Globus pallidus (tissue), 1 donor: ENCODE measurements at regions not wholly inside any gene's neighbourhood (a gene's known extent, or its start where the extent isn't known, plus 50 kb on each side); places are given as distances from the start of the nearest gene placed in this dataset.
A peak's percentile ranks its signal among the peaks of the same experiment; 100 is the strongest.

Experiments used
- DNase-seq: peaks from one replicate; pipeline ENCODE4 v3.0.0-alpha.2; 2015; ENCODE audit warnings: low spot score

DNA sequence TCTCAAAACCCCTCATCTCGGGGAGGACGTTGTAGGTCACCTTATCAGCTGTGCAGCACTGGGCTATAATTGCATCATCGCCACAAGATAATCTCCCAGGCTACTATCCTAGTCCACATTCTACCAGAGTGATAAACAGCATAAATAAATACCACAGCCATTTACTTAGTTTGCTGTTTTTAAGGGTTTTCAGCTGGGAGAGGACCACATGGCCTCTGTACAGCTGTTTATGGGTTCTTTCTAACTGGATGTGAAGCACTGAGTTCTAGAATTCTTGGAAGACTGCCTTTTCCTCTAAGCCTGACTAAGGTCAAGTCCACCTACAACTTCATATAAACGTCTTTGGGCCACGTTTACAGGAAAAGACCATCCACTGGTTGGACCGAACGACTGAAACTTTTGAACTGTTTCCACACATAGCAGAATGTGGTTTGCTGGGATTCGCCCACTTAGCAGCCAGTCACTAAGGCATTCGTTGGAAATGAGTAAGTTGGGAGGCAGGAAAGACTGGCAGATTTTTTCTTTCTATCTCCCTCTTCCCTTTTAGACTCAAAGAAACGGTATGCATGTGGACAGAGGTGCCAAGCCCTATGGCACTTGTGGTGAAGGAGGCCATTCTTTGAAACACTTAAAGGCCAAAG is 752.5 kb upstream of the SGCG start:
- DNase-seq: no peak

DNA sequence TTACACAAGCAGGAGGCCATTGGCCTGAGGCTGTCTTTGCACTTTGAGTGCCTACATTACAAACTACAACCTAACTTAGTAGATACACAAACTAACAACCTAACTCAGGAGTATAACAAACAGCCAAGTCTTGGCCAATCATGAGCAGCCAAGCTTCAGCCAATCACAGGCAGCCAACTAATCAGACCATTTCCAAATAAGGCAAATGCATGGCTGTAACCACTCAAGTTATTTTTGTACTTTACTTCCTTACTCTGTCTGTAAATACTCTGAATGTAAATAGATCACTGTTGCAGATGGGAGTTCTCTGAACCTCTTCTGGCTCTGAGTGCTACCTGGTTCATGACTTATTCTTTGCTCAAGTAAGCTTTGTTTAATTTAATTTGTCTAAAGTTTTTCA is 748.1 kb upstream of the SGCG start:
- DNase-seq: no peak

DNA sequence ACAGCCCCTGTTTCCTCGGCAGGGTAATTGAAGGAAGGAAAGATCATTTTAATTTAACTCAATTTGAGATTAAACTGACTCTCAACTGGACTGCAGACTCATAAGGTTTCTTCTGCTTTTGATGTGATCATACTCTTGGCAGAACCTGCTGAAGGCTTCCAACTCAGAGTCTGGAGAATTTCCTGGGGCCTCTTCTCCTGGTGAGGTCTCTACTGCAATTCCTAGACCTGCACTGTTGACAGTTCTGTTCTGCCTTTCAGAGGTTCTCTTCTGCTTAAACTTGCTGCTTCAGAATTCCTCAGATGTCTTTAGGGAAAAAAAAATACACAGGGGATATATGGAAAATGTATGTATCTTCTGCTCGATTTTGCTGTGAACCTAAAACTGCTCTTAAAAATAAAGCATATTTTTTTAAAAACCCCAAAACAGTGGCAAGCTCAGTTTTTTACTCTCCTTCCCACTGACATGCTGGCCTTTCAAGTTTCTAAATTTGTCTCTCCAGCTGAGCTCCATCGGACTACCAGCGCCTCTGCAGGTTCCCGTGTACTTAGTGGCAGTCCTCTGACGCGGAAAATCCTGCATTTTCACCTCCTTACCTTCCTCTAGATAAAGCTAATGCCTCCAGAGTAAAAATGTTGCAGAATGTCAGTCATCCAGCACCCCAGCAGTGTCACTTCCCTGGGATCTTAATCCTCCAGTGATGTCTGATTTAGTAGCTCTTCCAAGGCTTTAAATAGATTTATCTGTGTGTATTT is 733.5 kb upstream of the SGCG start:
- DNase-seq: no peak

DNA sequence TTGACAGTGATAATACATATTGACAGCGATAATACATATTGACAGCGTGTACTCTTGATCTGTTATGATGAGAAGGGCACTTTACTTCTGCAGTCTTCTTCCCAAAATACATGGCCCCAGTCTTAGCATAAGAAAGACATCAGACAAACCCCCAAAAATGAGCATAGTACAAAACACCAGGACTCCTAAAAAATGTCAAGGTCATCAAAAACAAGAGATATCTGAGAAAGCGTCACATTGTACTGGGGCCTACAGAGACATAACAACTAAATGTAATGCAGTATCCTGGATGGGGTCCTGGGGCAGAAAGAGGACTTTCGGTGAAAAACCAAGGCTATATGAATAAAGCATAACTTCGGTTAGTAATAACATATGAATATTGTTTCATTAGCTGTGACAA is 731.5 kb upstream of the SGCG start:
- no peak for DNase-seq

DNA sequence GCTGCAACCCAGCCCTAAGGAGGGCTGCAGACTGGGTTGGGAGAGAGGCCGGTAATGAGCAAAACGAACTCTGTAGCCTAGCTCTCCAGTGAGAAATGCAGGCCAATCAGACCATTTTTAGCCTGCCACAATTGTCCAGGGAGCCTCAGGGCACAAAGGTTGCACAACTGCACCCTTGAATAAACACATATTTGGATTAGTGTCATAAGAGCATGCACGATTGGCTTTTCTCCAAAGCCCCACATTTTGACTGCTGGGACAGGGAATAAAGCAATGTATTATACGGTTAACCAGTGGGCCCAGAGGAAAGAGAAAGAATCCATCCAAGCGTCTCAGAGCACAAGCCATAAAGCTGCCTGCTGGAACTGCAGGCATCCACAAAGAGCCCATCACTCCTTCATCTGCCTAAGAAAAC is 729.4 kb upstream of the SGCG start:
- DNase-seq: peak; percentile 11

DNA sequence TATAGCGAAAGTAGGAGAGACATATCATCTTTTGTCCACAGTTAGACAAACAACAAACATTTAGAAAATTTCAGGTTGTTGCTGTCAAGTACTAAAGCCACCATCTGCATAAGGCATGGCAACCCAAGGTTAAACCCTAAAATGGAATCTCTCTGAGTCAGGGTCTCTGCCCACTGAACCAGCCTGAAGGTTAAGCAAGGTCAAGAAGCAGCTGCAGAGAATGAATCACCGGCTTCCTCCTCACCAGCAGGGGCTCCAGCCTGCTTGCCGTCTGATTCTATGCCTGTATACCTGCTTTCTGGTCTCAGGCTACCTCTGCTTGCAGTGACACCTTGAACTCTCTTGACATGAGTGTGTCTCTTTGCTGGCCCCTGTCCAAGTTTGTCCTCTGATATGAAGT is 726.2 kb upstream of the SGCG start:
- no peak for DNase-seq

DNA sequence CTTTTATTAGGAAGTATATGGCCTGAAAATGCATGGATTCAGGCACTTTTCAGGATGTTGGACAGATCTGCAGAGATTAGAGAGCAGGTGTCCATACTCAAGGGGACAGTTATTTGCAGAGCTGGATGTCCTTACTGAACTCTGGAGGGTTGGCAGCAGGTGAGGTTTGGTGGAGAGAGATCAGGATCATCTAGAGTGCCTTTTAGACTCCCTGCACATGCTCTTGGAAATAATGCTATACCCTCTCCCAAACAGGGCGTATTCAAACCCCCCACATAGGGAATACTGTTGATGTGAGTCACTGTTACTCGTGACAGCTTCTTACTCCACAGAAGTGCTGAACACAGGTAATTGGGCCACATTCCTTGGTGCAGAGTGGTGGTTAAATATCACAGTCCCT is 725.7 kb upstream of the SGCG start:
- no peak for DNase-seq

DNA sequence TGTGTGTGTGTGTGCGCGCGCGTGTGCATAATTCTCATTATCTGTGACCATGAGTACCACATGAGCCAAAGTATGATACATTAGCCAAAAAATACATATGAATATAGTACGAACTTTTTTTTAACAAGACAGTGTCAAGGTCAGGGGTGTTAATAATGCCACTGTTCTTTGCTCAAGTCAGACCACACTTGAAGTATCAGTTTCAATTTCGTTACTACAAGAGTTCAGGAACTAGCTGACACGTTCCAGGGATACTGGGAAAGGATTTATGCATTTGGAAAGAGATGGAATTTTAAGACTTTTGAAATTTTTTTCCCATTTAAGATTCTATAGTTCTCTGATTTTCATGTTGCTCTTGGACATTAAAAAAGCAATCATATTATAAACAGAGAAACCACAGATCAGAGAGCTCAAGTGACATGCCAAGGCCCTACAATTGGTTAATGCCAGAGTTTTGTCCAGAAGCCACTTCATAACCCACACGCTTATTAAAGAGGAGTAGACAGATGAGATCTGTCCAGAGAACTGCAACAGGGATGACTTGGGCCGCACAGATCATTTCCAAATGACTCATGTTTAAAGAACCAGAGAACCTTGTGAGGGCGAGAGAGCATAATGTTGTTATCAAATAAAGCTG is 718.8 kb upstream of the SGCG start:
- DNase-seq: no peak

DNA sequence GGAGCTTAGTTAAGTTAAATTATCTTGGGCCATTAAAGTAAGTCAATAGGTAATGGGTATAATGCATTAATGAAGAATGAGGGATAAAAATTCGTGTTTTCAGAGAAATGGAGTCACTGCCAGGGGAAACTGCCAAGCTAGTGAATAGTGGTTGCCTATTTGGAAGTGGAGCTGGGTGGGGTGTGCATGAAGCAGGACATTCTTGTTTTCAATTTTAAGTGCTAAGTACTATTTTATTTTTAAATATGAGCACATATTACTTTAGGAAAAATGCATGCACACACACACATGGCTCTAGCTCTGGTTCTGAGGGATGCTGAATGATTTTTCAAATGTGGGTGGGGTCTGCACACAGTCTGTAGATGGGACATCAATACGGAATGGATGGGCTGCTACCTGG is 717.7 kb upstream of the SGCG start:
- no peak for DNase-seq

DNA sequence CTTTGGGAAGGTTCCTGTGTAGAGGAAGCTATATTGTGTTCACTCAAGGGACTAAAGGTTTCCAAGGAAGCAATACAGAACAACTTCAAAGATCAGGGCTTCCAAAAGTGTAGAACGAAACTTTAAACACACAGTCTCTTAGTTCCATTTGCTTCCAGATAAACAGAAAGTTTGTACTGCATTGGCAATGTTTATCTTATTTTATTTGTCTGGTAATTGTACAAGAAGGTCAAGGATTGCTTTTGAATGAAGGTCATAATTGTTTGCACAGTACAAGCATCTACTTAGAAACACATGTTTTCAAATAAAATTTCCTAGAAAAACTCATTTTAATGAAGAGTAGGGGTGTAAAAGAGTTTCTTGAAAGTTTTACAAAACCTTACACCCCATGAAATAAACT is 712.7 kb upstream of the SGCG start:
- no peak for DNase-seq

DNA sequence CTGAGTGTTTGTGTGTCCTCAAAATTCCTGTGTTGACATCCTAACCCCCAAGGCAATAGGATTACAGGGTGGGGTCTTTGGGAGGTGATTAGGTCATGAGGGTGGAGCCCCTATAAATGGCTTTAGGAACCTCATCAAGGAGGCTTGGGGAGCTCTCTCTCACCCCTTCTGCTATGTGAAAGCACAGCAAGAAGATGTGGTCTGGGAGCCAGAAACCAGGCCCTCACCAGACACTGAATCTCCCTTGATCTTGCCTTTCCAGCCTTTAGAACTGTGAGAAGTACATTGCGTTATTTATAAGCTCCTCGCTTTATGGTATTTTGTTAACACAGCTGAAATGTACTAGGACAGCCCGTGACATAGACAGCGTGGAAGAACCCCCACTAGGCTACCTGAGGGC is 712.0 kb upstream of the SGCG start:
- DNase-seq: no peak

DNA sequence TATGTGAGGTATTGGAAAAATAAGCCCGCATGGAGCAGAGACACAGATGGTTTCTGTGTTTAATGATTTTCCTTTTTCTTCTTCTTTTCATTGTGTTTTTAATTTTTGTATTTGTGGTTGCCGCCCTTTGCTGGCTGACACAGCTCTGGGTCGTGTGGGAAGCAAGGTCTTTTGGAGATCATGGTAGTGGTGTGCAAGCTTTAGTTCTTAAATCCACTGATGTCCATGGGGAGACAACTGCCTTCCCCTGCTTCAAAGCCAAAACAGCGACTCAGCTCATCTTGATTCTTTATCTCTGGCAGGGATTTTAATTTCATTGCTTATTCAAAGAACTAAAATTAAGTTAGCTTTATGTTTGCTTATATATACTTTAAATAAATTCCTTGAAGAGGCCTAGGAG is 711.3 kb upstream of the SGCG start:
- DNase-seq: no peak

DNA sequence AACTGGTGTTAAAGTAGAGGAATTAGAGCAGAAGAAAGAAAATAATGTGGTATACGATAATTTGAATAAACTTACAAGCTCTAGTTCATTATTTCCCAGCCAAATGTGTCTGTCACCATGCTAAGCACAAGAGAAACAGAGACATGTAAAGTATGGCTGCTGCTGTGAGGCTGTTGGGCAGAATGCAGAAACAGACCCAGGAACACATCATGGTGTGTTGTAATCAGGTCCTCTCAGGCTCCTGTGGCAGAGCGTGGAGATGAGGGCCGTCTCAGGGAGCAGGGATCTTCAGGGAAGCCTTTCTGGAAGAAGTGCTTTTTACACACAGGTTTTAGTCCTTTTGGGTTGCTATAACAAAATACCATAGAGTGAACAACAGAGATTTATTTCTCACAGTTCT is 710.7 kb upstream of the SGCG start:
- DNase-seq: no peak

DNA sequence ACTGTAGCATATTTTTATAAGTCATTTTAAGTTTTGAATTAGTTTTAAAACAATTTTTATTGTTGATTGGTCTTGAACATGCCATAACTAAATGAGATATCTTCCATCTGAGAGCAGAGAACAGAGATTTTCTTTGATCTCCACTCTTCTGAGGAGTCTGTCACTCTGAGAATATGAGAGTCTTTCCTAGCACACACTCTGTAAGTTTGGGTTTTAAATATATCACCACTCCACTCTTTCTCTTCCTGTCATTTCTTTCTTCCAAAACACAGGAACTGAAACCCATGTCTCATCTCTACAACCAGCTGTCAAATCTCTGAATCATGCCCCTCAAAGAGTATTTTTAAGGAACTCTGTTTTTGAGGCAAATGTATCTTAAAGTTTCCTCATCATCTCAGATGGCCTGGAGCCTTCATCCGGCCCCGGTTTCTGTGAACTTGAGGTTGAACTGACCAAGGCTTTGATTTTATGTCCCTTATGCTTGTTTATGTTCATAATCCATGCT is 698.2 kb upstream of the SGCG start:
- no peak for DNase-seq

DNA sequence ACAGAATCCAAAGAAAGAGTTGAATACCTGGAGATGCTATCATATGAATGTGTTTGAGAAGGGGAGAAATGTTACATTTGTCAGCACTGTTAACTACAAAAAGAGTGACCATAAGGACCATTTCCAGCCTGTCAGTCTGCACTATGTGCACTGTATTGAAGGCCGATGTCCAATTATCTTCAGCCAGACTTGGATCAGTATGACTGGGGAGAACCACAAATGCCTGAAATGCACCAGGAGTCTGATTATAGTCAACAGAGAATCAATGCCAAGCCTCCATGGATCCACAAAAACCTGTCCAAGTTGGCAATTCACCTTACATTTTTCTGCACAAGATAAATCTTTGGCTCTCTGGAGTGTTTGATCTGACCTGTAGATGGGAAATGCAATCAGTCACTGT is 697.5 kb upstream of the SGCG start:
- no peak for DNase-seq

DNA sequence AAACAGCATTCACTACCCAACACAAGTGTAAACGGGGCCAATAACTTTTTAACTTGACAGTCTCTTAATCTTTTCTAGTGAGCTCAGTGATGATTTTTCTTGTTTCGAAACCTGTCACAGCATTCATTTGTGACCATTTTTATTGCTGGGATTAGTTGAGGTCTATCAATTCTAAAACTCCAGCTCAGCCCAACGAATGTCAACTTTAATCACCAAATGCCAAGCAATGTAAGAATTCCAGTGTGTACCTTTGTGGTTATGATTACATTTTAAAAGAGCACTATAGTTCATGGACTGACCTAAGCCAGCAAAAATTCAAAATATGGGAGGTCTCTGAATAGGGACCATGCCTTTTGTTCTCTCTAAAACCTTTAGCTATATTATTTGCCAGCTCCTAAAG is 694.3 kb upstream of the SGCG start:
- no peak for DNase-seq

DNA sequence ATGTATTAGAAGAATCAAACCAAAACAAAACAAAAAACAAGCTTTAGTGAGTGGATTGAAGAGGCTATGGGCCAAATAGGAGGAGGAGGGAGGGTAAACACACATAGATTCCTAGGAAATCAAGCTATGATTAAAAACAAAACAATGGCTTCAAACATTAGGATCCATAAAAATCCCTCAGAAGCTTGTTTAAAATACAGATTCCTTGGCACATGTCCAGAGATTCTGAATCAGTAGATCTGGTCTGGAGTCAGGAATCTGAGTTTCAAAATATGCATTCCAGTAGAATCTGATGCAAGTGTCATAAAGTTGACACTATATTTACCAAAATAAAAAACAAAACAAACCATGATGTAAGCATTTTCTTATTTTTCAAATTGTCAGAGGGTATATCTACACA is 692.8 kb upstream of the SGCG start:
- no peak for DNase-seq

DNA sequence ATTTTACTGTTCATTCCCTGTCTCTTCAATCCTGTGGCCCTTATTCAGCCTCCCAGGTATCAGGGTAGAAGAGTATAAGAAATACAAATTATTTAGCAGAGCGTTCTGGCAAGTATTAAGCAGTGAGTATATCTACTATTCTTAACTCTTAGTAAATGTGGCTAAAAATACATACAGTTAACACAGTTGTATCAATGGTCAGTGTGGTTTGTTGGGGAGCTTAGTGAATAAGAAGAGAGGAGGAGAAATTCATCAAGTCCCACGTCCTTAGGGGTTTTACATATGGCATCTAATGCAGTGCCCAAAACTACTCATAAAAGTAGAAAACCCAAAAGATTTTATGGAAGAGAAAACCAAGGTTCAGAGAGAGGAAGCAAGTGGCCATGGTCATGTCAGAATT is 691.0 kb upstream of the SGCG start:
- no peak for DNase-seq

DNA sequence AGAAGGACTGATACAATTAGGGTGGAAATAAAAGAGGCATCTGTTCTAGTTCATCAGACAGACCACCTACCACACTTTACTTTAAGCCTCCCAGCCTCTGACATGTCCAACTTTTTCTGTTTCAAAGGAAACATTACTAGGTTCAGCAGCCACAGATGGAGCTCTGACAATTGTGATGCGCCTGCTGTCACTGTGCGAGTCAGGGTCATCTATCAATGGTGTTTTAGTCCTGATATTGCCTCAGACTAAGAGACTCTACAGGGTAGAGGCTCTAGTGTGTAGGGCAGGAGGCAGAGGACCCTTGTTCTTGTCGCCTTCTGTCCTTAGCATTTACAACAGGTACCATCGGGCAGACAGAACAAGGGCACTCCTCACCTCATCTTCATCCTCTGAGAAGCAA is 685.0 kb upstream of the SGCG start:
- DNase-seq: no peak

DNA sequence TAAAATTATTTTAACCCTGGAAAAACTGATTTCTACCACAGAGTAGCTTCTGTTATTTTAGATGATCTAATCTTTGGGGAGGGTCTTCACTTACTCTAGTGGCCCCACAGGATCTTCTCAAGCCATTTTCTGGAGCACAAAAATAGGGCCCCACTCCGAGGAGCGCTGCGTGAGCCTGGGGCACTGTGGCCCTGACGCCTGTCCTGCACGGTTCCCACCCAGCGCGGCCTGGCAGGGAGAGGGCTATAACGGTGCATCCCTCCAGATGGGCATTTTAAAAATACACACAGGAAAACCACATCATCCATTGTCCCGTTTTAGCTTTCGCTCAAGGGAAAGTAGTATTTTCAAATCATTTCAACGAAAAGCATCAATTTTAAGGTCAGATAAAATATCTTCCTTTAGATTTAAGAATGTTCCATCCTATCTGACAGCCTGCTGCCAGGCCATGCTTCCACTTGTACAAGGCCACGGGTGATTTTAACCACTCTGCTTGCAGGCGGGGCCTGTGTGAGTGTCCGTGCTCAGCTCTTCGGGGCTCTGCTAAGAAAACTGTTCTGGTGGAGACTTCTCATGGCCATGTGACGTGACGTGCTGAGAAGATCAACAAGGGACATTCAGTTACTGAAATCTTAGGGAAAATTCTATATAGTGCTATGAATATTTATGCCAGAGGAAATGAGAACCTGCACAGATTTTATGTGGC is 683.8 kb upstream of the SGCG start:
- no peak for DNase-seq

DNA sequence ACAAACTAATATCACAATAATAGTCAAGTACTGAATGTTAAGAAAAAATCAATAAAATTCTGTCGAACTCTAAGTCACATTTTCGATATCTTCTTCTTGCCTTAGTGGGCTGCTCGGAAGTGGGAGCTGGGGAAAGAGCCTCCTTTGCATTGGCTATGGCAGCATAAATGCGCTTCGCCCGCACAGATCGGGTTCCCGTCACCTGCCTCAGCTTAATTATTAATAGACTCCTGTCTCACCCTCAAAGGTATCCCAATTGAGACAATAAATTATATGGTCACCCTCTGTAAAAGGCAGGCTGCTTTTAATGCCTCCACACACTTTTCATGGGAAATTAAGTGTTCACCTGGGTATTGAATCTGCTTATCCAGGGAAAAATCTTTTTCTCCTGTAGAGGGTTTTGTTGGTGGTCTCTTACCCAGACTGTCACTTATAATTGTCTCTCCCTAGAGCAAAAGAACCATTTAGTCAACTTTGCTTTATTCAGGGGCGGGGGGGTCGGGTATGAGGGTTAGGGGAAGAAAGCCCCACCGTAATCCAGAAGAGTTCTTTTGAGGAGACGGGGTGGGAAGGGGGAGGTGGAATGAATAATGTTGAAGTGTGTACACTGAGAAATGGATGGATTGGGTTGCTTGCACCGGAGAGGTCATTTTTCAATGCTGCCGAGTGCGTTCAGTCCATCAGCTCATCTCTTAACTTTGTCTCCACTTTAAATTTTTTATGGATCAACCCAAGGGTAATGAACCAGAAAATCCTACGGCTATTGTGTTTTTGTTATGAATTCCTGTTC is 682.6 kb upstream of the SGCG start:
- DNase-seq: no peak

DNA sequence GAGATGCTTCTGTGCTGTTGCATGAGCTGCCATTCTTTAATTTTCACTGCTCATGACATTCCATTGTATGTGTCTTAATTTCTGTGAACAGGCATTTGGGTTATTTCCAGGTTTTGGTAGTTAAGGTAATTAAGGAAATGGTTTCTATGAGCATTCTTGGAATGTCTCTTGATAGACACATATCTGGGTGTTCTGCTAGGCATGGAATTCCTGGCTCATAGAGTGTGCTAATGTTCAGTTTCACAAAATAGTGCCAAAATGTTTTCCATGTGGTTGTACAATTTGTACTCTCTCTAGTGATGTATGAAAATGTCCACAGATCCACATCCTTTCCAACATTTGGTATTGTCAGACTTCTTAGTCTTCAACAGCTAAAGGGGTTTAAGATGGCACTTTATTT is 680.9 kb upstream of the SGCG start:
- no peak for DNase-seq
